ENCODE measurements at regions not wholly inside any gene's neighbourhood (a gene's known extent, or its start where the extent isn't known, plus 50 kb on each side); places are given as distances from the start of the nearest gene placed in this dataset.
"Not testable (repeated sequence)": the region's sequence is repeated elsewhere in the genome, so short reads cannot be mapped to it uniquely, and the experiment has no call there.

DNA sequence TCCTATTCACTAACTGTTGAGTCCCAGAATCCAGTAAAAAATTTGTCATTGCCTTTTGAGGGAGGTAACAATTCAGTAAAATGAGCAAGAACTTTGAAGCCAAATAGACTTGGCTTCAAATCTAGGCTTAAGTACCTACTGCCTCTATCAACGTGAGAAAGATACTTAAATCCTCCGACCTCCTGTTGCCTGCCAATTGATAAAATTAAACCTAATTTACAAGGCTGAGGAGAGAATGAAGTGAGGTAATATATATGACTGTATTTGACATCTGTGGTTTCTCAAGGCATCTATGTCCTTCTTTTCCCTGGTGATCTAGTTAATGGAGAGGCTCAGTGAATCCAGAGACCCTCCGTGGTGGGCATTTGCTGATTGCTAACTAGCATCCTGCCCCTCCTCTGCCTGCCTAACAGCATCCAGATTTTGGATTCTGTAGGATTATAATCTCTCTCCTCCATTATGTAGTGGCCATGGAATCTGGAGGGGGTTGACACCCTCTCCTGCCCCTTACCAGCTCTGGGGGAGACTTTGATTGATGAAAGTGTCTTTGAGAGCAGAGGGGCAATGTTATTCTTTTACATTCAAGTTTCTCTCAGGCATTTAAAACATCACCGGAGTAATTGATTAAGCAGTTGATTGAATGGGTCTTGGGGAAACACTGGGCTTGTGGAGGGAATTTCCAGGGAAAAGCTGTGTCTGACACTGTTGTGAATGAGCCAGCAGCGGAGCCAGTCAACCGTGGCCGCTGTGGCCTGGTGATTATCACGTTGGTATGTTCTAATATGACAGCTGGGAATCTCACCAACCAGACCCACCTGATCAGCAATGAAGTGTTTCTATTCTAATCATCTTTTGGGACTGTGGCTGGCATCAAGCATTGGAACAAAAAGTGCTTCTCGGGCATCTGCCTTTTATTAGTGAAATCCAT, 140.7 kb upstream of the FAM78B start:
- DNase-seq, result no peak

DNA sequence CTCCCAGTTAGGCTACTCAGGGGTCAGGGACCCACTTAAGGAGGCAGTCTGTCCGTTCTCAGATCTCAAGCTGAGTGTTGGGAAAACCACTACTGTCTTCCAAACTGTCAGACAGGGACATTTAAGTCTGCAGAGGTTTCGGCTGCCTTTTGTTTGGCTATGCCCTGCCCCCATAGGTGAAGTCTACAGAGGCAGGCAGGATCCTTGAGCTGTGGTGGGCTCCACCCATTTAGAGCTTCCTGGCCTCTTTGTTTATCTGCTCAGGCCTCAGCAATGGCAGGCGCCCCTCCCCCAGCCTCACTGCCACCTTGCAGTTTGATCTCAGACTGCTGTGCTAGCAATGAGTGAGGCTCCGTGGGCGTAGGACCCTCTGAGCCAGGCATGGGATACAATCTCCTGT, 149.5 kb upstream of the FAM78B start:
- DNase-seq, result not testable (repeated sequence)

DNA sequence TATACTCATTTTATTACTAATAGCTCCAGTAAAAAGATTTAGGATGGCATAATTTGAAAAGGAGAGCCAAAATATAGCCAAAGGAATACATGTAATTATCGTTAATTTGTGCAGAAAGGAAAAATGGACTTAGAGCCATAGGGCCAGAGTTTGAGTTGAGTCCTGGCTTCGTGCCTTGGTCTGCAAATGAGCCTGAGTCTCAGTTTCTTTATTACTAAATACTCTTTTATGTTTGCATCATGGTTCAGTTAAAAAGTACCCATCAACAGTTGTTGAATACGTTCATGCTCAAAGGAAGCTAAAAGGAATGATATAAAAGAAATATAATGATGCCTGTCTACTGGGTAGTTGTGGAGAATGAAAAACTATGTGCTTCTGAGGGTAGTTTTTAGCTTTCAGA, 155.7 kb upstream of the FAM78B start:
- no peak for DNase-seq

DNA sequence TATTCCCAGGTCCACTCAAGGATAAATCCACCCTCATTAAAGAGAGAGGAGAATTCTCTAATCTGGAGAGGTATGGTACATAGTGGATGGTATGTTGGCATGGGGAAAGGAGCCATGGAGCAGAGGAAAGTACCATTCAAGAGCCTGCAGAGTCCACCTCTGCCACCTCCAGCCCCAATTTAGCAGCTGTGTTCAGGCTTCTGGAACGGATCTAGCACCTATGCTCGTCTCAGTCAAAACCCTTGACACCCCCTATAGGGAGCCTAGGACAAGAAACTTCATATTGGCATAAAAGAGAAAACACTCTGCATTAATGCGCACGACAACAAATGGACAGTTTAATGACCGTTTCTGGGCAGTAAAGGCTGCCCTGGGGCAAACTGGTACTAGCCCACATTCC, 161.1 kb upstream of the FAM78B start:
- no peak for DNase-seq

DNA sequence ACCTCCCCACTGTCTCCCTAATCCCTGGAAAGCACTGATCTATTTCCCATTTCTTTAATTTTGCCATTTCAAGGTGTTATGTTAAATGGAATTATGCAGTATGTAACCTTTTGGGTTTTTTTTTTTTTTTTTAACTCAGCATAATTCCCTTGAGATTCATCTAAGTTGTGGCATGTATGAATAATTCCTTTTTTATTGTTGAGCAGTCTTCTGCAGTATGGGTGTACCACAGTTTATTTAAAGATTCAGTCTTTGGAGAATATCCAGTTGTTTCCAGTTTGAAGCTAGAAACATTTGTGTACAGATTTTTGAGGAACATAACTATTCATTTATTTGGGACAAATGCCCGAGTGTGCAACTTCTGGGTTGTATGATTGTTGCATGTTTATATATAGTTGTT, 162.2 kb upstream of the FAM78B start:
- no peak for DNase-seq

DNA sequence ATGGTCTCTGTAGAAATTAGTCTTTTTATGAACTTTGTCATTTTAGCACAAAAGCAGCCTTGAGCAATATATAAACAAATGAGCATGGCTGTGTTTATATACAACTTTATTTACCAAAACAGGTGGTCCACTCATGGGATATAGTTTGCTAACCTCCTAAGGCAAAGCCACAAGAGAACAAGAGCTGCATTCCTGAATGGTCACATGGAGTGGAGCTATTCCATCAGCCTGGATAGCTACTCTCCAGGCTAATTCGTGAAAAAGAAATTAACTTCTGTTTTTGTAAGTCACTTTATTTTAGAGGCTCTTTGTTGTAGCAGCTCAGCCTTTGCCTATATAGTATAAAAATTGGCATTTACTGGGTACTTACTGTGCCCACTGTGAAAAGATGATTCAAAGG, 163.3 kb upstream of the FAM78B start:
- no peak for DNase-seq

DNA sequence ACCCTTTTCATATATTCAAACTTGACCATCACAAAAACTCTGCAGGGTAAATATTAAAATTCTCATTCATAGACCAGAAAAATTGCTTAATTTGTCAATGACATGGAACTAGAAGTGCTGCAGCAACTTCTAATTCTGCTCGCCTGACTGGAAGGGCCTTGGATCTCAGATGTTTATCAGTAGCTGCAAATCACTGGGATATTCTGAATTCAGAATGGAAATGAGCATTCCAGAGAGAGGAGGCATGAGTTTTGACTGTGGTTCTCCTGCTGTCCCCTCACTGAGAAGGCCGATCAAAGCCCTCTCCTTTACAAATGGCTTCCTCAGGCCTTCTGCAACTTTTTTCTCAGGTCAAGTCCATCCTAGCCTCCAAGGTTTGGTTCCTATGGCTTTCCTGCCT, 171.3 kb upstream of the FAM78B start:
- no peak for DNase-seq

DNA sequence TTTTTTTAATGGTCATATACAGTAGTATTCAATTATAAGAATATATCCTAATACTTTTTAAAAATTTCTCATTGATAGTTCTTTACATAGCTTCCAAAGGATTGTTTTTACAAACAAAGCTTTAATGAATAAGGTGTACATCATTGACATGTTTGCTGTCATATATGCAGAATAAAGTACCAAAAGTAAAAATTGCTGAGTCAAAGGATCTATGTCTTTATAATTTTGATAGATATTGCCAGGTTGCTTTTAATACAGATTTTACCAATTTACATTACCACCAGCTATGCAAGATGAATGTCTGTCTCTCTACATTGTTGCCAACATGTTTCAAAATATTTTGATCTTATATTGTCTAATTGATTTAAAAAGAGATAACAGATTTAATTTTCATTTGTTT, 173.9 kb upstream of the FAM78B start:
- no peak for DNase-seq

DNA sequence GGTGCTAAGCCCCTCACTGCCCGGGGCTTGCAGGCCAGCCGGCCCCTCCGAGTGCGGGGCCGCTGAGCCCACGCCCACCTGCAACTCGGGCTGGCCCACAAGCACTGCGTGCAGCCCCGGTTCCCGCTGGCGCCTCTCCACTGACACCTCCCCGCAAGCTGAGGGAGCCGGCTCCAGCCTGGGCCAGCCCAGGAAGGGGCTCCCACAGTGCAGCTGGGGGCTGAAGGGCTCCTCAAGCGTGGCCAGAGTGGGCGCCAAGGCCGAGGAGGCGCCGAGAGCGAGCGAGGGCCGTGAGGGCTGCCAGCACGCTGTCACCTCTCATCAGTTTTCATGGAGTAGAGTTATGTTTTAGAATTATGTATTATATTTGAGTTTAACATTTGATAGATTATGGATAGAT, 176.5 kb upstream of the FAM78B start:
- no peak for DNase-seq

DNA sequence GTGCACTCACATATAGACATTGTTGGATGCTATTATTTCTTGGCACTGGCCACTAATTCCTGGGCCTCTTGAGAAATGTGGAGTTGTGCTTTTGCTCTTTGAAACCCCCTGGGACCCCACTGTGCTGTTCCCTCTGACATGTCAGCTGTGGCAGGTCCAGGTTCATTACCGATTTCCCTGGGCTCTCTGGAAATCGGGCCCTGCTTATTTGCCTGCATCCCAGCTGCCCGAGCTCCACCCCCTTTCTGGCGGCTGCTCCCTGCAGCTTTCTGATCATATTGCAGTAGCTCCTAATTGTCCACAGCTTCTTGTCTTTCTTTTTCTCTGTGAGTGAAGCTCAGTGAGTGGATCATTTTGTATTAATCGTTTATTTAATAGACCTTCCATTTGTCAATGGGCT, 183.7 kb upstream of the FAM78B start:
- no peak for DNase-seq

DNA sequence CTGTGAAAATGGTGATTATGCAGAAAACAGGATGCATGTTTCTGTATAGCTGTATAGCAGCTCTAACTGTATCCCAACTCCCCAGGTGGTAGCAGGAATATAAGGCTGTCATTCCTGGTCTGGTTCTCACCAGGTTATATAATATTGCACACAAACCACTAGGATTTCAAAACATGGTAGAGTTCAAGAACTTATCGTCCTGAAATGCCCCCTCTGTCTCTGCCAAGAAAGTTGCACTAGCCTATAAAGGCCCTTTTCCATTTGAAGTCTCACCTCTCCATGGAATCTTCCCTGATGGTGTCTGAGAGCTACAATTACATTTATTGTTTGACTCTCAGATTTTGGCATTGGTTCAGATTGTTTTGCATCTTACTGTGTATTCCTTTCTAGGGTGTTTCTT, 184.9 kb upstream of the FAM78B start:
- DNase-seq, result no peak

DNA sequence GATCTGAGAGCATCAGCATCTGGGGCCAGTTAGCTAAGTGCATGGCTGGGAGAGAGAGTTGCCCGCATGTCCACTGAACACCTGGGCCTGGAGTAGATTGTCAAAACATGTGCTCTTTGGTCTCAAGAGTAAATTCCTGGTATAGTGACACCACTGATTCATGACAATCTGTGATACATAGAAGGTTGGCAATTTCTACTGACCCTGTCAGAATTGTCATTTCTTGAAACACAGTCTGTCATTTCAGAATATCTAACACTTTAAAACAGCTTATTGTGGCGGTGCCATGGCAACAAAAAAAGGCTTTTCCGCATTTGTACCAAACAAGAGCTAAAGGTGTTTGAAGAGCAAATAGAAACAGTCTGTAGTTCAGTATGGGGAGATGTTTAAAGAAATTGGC, 186.4 kb upstream of the FAM78B start:
- no peak for DNase-seq

DNA sequence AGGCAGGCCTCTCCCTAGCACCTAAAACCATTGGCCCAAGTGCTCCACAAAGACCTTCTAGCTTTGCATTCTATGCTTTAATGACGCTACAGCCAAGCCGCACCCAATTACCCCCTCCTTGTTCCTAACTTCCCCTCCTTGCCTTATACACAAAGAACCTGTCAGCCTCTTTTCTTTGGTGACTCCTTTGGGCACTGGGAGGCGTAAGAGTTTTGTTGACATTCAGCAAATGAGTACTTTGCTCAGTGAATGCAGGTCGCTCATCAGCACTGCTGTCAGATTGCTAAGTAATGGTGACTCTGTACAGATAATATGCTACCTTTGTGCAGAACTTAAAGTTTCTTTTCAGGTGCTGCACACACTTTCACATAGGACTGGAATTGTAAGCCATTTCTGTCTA, 187.6 kb upstream of the FAM78B start:
- DNase-seq, result no peak

DNA sequence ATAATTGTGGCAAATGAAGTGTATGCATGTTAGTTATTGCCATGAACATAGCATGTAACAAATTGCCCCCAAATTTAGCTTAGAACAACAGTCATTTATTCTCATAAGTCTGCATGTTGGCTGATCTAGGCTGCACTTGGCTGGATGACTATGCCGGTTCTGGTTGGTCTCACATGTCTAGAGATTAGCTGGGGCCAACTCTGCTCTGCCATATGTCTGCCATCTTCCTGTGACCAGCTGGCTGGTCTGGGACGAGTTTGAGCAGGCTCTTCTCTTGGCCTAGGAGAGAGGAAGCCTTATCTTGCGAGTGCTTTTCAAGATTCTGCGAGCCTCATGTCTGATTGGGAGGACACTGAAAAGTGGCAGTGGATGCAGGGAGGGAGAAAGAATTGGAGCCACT, 198.3 kb upstream of the FAM78B start:
- no peak for DNase-seq

DNA sequence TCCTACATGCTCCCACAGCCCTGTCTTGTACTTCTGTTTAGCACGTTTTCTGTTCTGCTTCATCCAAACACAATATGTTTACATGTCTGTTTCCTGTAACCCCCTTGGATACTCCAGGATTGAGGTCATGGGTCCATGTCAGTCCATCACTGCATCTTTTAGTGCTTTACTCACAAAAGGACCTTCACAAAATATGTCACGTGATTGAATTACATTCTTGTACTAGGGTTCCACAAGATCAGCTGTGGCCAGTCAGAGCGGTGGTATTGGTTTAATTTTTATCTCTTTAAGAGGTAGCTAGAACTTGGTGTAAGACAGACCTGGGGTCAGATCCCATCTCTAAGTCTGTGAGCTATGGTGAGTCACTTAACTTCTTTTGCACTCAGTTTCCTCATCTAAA, 201.2 kb upstream of the FAM78B start:
- no peak for DNase-seq

DNA sequence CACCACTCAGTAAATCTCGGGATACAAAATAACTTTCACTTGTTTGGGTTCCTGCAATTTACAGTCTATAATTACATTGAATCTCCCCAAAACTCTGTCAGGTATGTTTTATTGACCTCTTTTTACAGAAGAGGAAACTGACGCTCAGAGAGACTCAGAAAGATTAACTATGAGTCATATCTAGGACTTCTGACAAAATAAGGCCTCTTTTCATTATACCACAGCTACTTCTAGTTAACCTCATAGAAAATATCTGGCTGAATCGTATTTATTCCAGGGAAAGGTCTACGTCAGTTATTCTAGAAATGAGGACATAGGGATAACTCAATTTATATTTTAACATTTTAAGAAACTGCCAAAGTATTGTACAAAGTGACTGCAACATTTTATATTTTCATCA, 211.1 kb upstream of the FAM78B start:
- no peak for DNase-seq

DNA sequence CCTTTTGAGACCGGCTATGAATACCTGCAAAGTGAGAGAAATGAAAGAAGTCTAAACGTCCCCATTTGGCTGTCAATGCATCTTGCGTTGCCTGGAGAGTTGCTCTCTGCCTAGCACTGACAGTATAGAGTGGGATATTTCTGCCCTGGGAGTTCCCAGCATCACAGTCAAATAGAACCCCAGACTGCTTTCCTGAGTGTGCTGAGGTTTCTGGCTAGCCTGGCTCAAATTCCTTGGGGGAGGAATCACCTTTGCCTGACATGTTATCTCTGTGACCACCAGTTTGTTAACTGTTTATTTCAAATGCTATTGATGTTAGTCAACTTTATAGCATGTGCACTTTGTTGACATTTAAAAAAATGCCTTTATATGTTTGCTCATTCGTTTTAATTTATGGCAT, 212.0 kb upstream of the FAM78B start:
- DNase-seq, result no peak

DNA sequence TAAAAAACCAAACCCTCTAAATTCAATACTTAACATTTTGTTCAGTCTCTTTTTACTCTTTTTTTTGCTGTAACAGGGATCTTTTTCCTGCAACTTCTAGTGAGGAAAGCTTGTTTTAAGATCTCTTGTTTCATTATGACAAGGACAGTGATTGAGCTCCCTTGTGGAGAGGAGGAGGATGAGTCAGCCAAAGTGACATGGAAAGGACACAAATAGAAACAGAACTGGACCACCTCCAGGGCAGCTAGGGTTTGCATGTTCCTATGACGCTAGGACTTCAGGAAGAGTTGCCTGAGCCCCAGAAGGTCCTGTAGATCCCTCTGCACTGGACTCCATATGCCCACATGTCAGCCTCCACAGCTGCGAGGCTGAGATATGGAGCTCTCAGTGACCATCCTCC, 212.6 kb upstream of the FAM78B start:
- no peak for DNase-seq

DNA sequence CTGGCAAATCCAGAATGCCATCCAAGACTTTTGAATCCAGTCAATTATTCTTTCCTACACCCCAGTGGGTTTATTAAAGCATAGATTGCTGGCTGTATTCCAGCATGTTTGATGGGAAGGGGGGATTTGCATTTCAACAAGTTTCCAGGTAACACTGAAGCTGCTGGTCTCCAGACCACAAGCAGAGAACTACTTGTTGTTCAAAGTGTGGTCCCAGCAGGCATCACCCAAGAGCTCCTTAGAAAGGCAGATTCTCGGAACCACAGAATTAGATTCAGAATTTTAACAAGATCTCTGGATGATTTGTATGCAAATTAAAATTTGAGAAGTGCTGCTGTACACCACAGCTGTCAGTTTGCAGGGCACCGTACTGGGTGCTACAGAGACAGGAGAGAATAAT, 216.3 kb upstream of the FAM78B start:
- no peak for DNase-seq

DNA sequence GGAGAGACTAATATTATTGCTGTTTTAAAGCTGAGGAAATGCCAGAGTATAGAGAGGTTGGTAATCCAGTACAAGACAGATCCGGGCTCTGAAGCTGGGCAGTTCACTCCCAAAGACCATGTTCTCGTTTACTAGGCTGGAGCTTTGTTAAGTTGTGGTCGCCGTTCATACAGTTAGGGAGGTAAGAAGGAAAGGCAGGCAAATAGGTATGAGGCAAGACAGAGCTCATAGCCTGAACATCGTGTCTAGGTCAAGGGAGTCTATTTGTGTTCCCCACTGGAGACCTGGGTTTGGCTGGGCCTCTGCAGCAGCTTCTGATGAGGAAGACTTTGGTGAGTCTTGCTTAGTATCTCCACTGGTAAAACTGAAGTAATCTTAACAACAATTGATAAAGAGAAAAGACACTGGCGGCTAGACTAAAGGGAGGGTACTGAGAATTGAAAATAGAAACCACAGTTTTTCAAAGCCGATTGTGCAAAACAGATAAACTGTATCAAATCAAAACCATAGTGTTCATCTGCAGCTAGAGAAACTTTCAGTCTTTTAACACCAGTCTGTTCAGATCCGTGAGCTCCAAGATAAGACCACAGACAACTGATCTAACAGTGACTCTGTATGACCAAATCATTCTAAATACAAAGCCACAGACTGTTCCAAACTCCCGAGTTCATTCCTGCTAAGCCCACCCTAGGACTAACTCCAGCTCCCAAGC, 217.0 kb upstream of the FAM78B start:
- DNase-seq, result no peak

DNA sequence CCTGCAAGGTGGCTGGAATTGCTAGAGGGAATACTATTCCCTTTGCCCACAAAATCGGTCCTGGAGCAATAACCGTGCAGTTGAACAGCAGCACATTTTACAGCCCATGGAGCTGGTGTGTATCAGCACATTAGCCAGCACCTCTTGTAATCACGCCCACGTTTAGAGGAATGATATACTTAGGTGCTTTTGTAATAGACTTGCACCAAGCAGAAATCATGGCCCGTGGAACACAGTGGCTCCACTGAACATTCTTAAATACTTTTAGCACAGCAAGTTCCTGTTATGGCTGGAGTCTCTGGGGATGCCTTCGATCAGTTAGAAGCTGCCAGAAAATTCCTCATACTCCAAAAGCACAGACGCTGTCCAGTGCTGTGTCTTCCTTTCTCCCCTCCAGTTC, 218.1 kb upstream of the FAM78B start:
- no peak for DNase-seq

DNA sequence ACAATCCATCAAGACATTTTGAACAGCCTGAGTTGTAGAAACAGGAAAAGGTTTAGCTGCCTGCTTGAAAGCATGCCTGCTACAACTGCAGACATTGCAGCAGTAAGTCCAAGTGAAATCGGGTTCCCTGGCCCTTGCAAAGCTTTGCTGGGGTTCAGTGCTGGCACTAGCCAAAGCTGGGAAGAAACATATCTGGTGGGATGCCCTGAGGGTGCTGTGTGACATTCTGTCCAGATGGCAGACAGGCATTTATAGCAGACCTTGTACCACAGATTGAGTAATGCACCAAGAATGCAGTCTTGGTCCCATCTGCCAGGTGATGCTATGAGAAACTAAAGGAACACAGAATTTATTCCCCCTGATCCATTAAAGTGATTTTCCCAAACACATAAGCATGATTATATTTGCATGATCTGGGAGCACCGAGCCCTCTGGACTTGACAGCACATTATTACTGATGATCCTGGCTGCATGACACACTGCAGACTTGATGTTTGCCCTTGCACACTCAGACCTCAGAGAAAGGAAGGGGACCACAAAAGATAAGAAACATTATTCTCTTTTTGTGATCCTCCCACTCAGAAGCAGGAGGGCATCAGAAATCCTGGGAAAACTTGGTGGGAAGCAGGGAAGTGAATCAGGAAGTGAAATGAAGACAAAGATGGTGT, 223.7 kb upstream of the FAM78B start:
- DNase-seq, result no peak

DNA sequence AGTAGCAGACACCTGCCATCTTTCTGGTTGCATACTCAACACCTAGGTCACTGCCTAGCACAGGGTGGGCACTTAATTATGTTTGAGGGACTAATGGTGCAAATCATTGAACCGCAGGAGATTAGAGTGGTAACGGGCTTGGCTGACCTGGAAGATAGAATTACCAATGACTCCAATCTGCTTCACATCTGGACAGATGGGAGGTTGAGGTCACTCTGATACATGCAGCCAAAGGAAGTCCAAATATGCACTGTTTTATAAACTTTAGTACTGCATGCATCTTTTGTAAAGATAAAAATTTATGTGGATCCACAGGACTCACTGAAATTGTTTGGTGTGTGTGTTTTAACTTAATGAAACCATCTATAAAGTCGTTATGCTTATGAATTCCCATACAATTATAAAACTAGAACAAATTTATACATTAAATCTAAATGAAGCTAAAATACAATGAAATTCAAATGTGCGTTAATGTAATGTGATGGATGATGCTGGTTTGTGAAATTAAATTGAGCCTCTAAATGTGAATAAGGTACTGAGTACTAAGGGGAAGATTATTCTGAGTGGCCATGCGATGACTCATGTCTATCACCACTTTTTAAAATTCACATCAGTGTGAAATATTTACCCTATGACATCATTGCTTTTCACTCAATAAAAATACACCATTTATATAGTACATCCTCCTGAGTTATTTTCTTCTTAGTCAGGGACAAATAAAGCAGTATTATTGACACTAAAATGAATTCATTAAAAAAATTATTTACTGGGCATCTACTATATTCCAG, 224.7 kb upstream of the FAM78B start:
- DNase-seq, result no peak
